Right lobe of liver (tissue), 6 donors: ENCODE measurements at regions not wholly inside any gene's neighbourhood (a gene's known extent, or its start where the extent isn't known, plus 50 kb on each side); places are given as distances from the start of the nearest gene placed in this dataset.

ENCODE experiments used
- ATAC-seq, 4 donors: fragments of 200-7000 bp; cut with Tn5 transposase; one replicate each; pipeline ENCODE4 v1.9.1; 2020; ENCODE audit warnings: mild to moderate bottlenecking in 4 of 4, moderate library complexity in 4 of 4
- DNase-seq, 3 donors: peaks; one replicate each; pipeline ENCODE4 v3.0.0-alpha.2; 2020
- H3K27ac ChIP-seq, 3 donors: fragments of 200-600 bp; one replicate each; pipeline ENCODE4 v1.8.0; 2022
- H3K27me3 ChIP-seq, 2 donors: fragments of 200-600 bp; one replicate each; pipeline ENCODE4 v1.8.0; 2022
- H3K36me3 ChIP-seq, 4 donors: fragments of 200-600 bp; sonication (generic) in 1 of 4; one replicate each; pipeline versions ENCODE4 v1.5.1 to v1.8.0; 2017 to 2022; ENCODE audit warnings: control low read depth in 1 of 4
- H3K4me1 ChIP-seq, 4 donors: fragments of 200-600 bp; sonication (generic) in 1 of 4; one replicate each; pipeline versions ENCODE4 v1.5.1 to v1.8.0; 2017 to 2022; ENCODE audit warnings: control low read depth in 1 of 4
- H3K4me3 ChIP-seq, 3 donors: fragments of 200-600 bp; one replicate each; pipeline ENCODE4 v1.8.0; 2022
- H3K9me3 ChIP-seq, 4 donors: fragments of 200-600 bp; sonication (generic) in 1 of 4; one replicate each; pipeline versions ENCODE4 v1.5.1 to v1.8.0; 2017 to 2022; ENCODE audit warnings: control low read depth in 1 of 4
- CTCF ChIP-seq, 4 donors: fragments of 200-600 bp in 3 of 4; fragments of 450-650 bp in 1 of 4; IDR thresholded peaks; one replicate each; pipeline versions ENCODE4 v1.5.1 to v1.8.0; 2016 to 2022; ENCODE audit warnings: antibody characterized with exemption in 4 of 4, mild to moderate bottlenecking in 2 of 4
- POLR2A ChIP-seq: fragments of 450-650 bp; IDR thresholded peaks from one replicate; pipeline ENCODE4 v1.6.1; 2017; ENCODE audit warnings: antibody characterized with exemption, mild to moderate bottlenecking
- WGBS: methylation state at CpG from one replicate; pipeline ENCODE4 v1.1.6; 2018; ENCODE audit warnings: low coverage, low lambda C conversion rate; ENCODE audit not compliant: insufficient coverage; ENCODE audit errors: missing lambda C conversion rate; 5-methylcytosine and 5-hydroxymethylcytosine counted together
- intact Hi-C, 2 donors: fragments of 100-400 bp; cut with DNase I; formaldehyde crosslinking; loops; one replicate each; pipeline versions ENCODE4 v1.11.2 to v1.14.1; 2022
- donor health status: DM: no; HTN: yes; CAD: no.
- donor health status: DM: no; HTN: no; CAD: no.
- donor health status: DM: no; HTN: no; CAD: no.
- donor health status: DM: no; HTN: yes; CAD: no.
- donor health status: DM: no; HTN: yes; CAD: no.

DNA sequence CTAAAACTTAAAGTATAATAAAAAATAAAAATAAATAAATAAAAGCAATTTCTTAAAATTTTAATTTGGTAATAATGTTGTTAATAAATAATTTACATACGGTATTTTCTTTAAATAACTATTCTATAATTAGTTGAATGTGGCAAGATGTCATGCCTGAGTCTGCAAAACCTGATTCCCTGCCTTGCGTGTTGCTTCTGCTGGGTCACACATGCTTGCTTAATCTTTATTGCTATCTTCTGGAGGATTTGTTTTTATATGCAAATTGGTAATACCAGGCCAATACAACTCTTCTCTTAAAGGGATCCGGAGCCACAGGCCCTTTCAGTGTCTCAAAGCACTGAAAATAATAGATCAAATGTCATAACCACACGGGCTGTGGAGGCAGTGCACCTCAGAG is 59.4 kb upstream of the ABCB5 start:
- 47% methylated on average over 4 of the region's 4 CpGs for WGBS

DNA sequence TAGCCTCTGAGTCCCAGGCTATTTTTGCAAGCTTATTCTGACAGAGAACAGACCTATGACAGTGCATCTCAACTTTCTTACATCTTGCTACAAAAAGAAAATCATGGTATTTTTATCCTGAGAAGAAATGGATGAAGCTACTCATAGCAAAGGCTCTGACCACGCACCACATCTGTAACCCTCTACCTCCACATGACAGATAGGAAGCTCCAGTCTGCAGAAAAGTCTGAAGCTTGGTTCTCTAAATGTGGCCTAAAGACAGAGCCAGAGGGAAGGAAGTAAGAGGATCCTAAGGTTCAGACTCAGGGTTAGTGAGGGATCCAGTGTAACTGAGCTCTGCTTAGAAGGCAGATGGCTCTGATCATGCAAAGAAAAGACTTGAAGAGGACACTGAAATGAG is 58.4 kb upstream of the ABCB5 start:
- 50% methylated on average over 1 of the region's 1 CpG for WGBS
- no peaks in the 10 kb centered on the region for H3K9me3 ChIP-seq
- H3K36me3 ChIP-seq: no peaks in the 10 kb centered on the region
- ATAC-seq (no peak), DNase-seq (no peak)
- TF ChIP-seq POLR2A: no peak
- no peak for TF ChIP-seq CTCF (IDR thresholded peaks at IDR 0.05)
- H3K27me3 ChIP-seq: no peaks in the 10 kb centered on the region
- no peak overlapping the region for H3K27ac ChIP-seq
- no peak overlapping the region for H3K4me3 ChIP-seq
- intact Hi-C loops: no loop called here
- H3K4me1 ChIP-seq: no peaks in the 10 kb centered on the region

More for the DNA sequence above, 59.4 kb upstream of the ABCB5 start:
- TF ChIP-seq POLR2A (no peak), CTCF (IDR thresholded peaks at IDR 0.05) (no peak)
- Histone ChIP-seq H3K4me3 (no peak overlapping the region), H3K9me3 (no peaks in the 10 kb centered on the region), H3K4me1 (no peaks in the 10 kb centered on the region), H3K36me3 (no peaks in the 10 kb centered on the region), H3K27ac (no peak overlapping the region), H3K27me3 (no peaks in the 10 kb centered on the region)
- intact Hi-C loops: no loop called here
- ATAC-seq (no peak), DNase-seq (no peak)

- Histone ChIP-seq H3K27ac (no peak overlapping the region), H3K4me3 (no peak overlapping the region), H3K27me3 (no peaks in the 10 kb centered on the region), H3K36me3 (no peaks in the 10 kb centered on the region), H3K4me1 (no peaks in the 10 kb centered on the region), H3K9me3 (no peaks in the 10 kb centered on the region)
- 54% methylated on average over 9 of the region's 22 CpGs for WGBS
- ATAC-seq (no peak), DNase-seq (no peak)
- intact Hi-C loops: no loop called here
- no peak for TF ChIP-seq POLR2A
- no peak for TF ChIP-seq CTCF (IDR thresholded peaks at IDR 0.05)
These were observed 56.3 kb upstream of the ABCB5 start for GRCh38 chr7:20558963-20559716.

DNA sequence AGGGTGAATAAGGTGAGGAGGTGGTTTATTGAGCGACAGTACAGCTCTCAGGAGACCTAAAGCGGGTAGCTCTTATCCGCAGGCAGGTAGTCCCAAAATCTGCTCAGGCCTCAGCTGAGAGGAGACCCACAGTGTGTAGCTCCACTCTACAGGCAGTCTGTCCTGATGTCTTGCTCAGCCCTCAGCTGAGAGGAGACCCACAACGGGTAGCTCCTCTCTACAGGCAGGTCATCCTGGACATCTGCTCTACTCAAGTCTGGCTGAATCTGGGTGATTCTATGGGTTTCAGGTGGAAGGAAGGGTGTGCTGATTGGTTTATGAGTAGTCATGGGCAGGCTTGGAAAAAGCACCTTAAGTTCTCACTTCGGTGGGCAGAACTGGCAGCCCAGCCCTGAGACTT is 55.6 kb upstream of the ABCB5 start:
- H3K4me3 ChIP-seq: no peak overlapping the region
- no peaks in the 10 kb centered on the region for H3K36me3 ChIP-seq
- DNase-seq (no peak), ATAC-seq (no peak)
- no peaks in the 10 kb centered on the region for H3K9me3 ChIP-seq
- intact Hi-C loops: no loop called here
- no peak for TF ChIP-seq POLR2A
- TF ChIP-seq CTCF (IDR thresholded peaks at IDR 0.05): no peak
- whole genome bisulfite sequencing: 60% methylated on average over 1 of the region's 5 CpGs
- no peaks in the 10 kb centered on the region for H3K4me1 ChIP-seq
- H3K27ac ChIP-seq: no peak overlapping the region
- no peaks in the 10 kb centered on the region for H3K27me3 ChIP-seq
